Loucy (cell line): ENCODE measurements at regions not wholly inside any gene's neighbourhood (a gene's known extent, or its start where the extent isn't known, plus 50 kb on each side); places are given as distances from the start of the nearest gene placed in this dataset.

ENCODE experiments used
- H2AFZ ChIP-seq: fragments of 200-600 bp; sonication (generic); 2 replicates; pipeline ENCODE4 v1.6.0; 2016; ENCODE audit warnings: antibody characterized with exemption, mild to moderate bottlenecking, low read length, moderate library complexity
- H3F3A ChIP-seq: fragments of 200-600 bp; 2 replicates; pipeline ENCODE4 v1.6.0; 2016; ENCODE audit warnings: antibody characterized with exemption, low read depth, mild to moderate bottlenecking
- H3K27me3 ChIP-seq: fragments of 200-600 bp; sonication (generic); 2 replicates; pipeline ENCODE4 v1.6.1; 2014; ENCODE audit warnings: low read length, mild to moderate bottlenecking; ENCODE audit not compliant: insufficient read depth, poor library complexity, severe bottlenecking
- H3K36me3 ChIP-seq: fragments of 200-600 bp; sonication (generic); 2 replicates; pipeline ENCODE4 v1.6.1; 2016; ENCODE audit warnings: low read length; ENCODE audit not compliant: insufficient read depth
- H3K4me1 ChIP-seq: fragments of 200-600 bp; sonication (generic); 2 replicates; pipeline ENCODE4 v1.5.1; 2014; ENCODE audit warnings: low read length, mild to moderate bottlenecking; ENCODE audit not compliant: insufficient read depth, poor library complexity, severe bottlenecking
- H3K4me2 ChIP-seq: fragments of 200-600 bp; sonication (generic); 2 replicates; pipeline ENCODE4 v1.6.0; 2014; ENCODE audit warnings: antibody characterized with exemption, low read length, low read depth, mild to moderate bottlenecking; ENCODE audit not compliant: poor library complexity, severe bottlenecking
- H3K4me3 ChIP-seq: fragments of 200-600 bp; sonication (generic); 2 replicates; pipeline ENCODE4 v1.5.1; 2014; ENCODE audit warnings: low read length, mild to moderate bottlenecking, mixed read lengths; ENCODE audit not compliant: poor library complexity, severe bottlenecking
- H3K79me2 ChIP-seq: fragments of 200-600 bp; sonication (generic); 2 replicates; pipeline ENCODE4 v1.6.1; 2014; ENCODE audit warnings: low read length; ENCODE audit not compliant: insufficient read depth
- H3K9ac ChIP-seq: fragments of 200-600 bp; sonication (generic); 2 replicates; pipeline ENCODE4 v1.6.0; 2014; ENCODE audit warnings: mild to moderate bottlenecking, low read depth, low read length, moderate library complexity; ENCODE audit not compliant: poor library complexity, severe bottlenecking
- H3K9me2 ChIP-seq: fragments of 200-600 bp; sonication (generic); replicated peaks from 2 replicates; pipeline ENCODE4 v1.6.1; 2016; ENCODE audit warnings: low read depth, low read length, mixed read lengths
- H3K9me3 ChIP-seq: fragments of 200-600 bp; sonication (generic); 2 replicates; pipeline ENCODE4 v1.6.1; 2014; ENCODE audit warnings: mild to moderate bottlenecking, antibody characterized with exemption, low read length, low read depth; ENCODE audit not compliant: insufficient read depth
- H4K20me1 ChIP-seq: fragments of 200-600 bp; sonication (generic); 2 replicates; pipeline ENCODE4 v1.6.0; 2014; ENCODE audit warnings: antibody characterized with exemption, low read length, mild to moderate bottlenecking; ENCODE audit not compliant: insufficient read depth, poor library complexity, severe bottlenecking
- CTCF ChIP-seq: fragments of 200-600 bp; sonication (generic); conservative IDR thresholded peaks from 2 replicates; pipeline ENCODE4 v1.5.1; 2014; ENCODE audit warnings: mild to moderate bottlenecking, antibody characterized with exemption, low read length
- EZH2phosphoT487 ChIP-seq: fragments of 200-600 bp; IDR thresholded peaks from 2 replicates; pipeline ENCODE4 v1.6.1; 2018; ENCODE audit warnings: antibody characterized with exemption, mild to moderate bottlenecking, moderate library complexity, borderline replicate concordance

- no peak overlapping the region for H3K4me3 ChIP-seq
- no peaks in the 10 kb centered on the region for H3K27me3 ChIP-seq
- no peak overlapping the region for H2AFZ ChIP-seq
- TF ChIP-seq CTCF (no peak), EZH2phosphoT487 (no peak)
- no peaks in the 10 kb centered on the region for H3K36me3 ChIP-seq
- no peaks in the 10 kb centered on the region for H3K9me2 ChIP-seq
- no peaks in the 10 kb centered on the region for H3K9me3 ChIP-seq
- H3K9ac ChIP-seq, result no peak overlapping the region
- no peaks in the 10 kb centered on the region for H3K4me1 ChIP-seq
- no peak overlapping the region for H3K4me2 ChIP-seq
- no peaks in the 10 kb centered on the region for H3K79me2 ChIP-seq
- no peaks in the 10 kb centered on the region for H4K20me1 ChIP-seq
- no peaks in the 10 kb centered on the region for H3F3A ChIP-seq
Observed at GRCh38 chr1:116185161-116185701, 74.0 kb downstream of the MAB21L3 start.

DNA sequence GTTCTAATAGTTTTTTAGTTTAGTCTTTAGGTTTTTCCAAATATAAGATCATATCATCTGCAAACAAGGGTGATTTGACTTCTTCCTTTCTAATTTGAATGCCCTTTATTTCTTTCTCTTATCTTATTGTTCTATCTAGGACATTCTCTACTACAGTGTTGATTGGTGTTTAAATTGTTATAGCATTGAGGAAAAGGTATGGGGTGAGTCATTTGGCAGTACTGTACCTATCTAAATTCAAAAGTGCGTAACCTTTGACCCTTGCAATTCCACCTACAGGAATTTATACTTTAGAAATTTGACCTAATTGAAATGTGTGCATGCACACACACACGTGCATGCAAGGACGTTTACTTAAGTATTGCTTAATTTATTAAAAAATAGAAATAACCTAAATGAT is 78.3 kb downstream of the MAB21L3 start:
- H3K9me3 ChIP-seq, result no peaks in the 10 kb centered on the region
- H3F3A ChIP-seq, result no peaks in the 10 kb centered on the region
- no peaks in the 10 kb centered on the region for H3K4me1 ChIP-seq
- no peak overlapping the region for H3K4me2 ChIP-seq
- no peaks in the 10 kb centered on the region for H3K9me2 ChIP-seq
- TF ChIP-seq EZH2phosphoT487 (no peak), CTCF (no peak)
- no peak overlapping the region for H3K9ac ChIP-seq
- H3K79me2 ChIP-seq, result no peaks in the 10 kb centered on the region
- H2AFZ ChIP-seq, result no peak overlapping the region
- no peak overlapping the region for H3K4me3 ChIP-seq
- no peaks in the 10 kb centered on the region for H3K36me3 ChIP-seq
- H3K27me3 ChIP-seq, result no peaks in the 10 kb centered on the region
- H4K20me1 ChIP-seq, result no peaks in the 10 kb centered on the region

- Histone ChIP-seq H3K27me3 (no peaks in the 10 kb centered on the region), H3K9me3 (no peaks in the 10 kb centered on the region), H3K36me3 (no peaks in the 10 kb centered on the region), H3K79me2 (no peaks in the 10 kb centered on the region), H3K4me2 (no peak overlapping the region), H2AFZ (no peak overlapping the region), H3K9ac (no peak overlapping the region), H4K20me1 (no peaks in the 10 kb centered on the region), H3K4me3 (no peak overlapping the region), H3F3A (no peaks in the 10 kb centered on the region), H3K9me2 (no peaks in the 10 kb centered on the region), H3K4me1 (no peaks in the 10 kb centered on the region)
- TF ChIP-seq EZH2phosphoT487 (no peak), CTCF (no peak)
Observed at GRCh38 chr1:116191294-116191693, 80.1 kb downstream of the MAB21L3 start.
